ENCODE measurements at regions not wholly inside any gene's neighbourhood (a gene's known extent, or its start where the extent isn't known, plus 50 kb on each side); places are given as distances from the start of the nearest gene placed in this dataset.

DNA sequence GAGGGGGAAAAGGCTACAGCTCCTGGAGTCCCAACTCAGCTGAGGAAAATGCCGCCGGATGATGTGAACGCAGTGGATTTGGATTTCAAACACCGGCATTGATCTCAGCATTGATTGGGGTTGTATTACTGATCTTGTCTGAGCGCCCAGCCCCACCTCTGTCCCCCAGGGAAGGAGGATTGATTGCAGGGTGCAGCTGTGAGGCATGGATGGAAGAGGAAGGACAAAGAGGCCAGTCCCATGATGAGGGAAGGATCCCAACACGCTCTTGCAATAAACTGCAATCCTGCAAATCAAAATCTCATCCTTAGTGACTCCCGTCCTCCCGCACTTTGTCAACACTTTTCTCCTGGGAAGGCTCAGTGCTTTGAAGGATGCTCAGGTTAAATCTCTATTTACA, 242.3 kb upstream of the PROX1 start:
- in situ Hi-C loops (cut with HindIII; ENCODE audit: low sequenced_read_pairs): no loop called here
- no peak for DNase-seq (ENCODE audit: low read depth)
- no peak for TF ChIP-seq CTCF (IDR thresholded peaks at IDR 0.05; ENCODE audit: low read depth, low read length, missing control alignments)
- H3K4me3 ChIP-seq (ENCODE audit: low read depth, low read length): no peak overlapping the region

GRCh38 chr1:213749558-213749957, 238.2 kb upstream of the PROX1 start:
- no peak for TF ChIP-seq CTCF (IDR thresholded peaks at IDR 0.05; ENCODE audit: low read depth, low read length, missing control alignments)
- in situ Hi-C loops (cut with HindIII; ENCODE audit: low sequenced_read_pairs): no loop called here
- no peak overlapping the region for H3K4me3 ChIP-seq (ENCODE audit: low read depth, low read length)
- DNase-seq (ENCODE audit: low read depth): no peak

- no peak overlapping the region for H3K4me3 ChIP-seq (ENCODE audit: low read depth, low read length)
- in situ Hi-C loops (cut with HindIII; ENCODE audit: low sequenced_read_pairs): no loop called here
- no peak for TF ChIP-seq CTCF (IDR thresholded peaks at IDR 0.05; ENCODE audit: low read depth, low read length, missing control alignments)
- no peak for DNase-seq (ENCODE audit: low read depth)
Measured at GRCh38 chr1:213750231-213751063, 237.3 kb upstream of the PROX1 start.

DNA sequence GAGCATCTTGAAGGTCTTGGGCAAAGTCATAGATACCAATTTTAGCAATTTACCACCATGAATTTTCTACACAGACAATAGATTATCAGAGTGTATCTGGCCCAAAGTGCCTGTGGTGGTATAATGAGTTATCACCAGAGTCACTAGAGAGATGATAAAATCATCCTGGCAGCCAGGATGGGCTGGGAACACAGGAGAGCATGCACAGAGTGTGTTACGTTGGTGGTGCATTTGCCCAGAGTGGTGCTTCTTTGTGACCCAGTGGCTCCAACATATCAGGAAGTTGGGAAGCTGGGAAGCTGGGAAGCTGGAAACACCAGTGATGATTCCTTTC, 236.7 kb upstream of the PROX1 start:
- no peak overlapping the region for H3K4me3 ChIP-seq (ENCODE audit: low read depth, low read length)
- TF ChIP-seq CTCF (IDR thresholded peaks at IDR 0.05; ENCODE audit: low read depth, low read length, missing control alignments): no peak
- in situ Hi-C loops (cut with HindIII; ENCODE audit: low sequenced_read_pairs): no loop called here
- DNase-seq (ENCODE audit: low read depth): no peak

DNA sequence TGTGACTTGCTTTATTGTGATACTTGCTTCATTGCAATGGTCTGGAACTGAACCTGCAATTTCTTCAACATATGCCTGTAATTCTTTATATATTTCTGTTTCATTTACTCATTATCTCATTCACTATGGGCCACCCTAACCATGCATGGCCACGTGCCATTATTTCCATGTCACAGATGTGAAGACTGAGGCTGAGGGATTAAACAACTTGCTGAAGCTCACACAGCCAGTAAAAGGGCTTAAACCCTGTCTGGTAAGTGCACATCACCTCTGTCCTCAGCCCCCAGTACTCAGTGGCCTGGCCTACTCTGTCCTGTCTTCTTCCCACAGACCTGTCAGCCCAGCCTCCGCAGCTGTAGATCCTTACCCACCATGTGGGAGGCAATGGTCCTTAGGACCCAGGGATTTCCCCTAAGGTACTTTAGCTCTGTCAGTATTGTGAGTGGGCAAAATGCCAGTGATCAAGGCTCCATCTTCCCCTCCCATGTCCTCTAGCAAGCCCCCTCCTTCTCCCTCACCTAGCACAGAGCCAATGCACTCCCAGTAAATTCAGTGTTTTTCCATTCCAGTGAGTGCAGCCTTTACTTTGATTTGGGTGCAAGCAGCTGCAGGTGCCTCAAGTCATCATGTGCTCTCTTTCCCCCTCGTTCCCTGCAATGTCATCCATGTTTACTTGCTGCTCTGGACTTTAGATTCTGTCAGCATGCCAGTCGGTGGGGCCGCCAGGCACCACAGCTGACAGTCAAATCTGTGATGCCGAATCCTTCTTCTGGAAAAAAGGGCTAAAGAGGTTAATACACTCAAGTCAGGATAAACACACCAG, 228.2 kb upstream of the PROX1 start:
- no peak for TF ChIP-seq CTCF (IDR thresholded peaks at IDR 0.05; ENCODE audit: low read depth, low read length, missing control alignments)
- H3K4me3 ChIP-seq (ENCODE audit: low read depth, low read length): no peak overlapping the region
- in situ Hi-C loops (cut with HindIII; ENCODE audit: low sequenced_read_pairs): no loop called here
- DNase-seq (ENCODE audit: low read depth): no peak

DNA sequence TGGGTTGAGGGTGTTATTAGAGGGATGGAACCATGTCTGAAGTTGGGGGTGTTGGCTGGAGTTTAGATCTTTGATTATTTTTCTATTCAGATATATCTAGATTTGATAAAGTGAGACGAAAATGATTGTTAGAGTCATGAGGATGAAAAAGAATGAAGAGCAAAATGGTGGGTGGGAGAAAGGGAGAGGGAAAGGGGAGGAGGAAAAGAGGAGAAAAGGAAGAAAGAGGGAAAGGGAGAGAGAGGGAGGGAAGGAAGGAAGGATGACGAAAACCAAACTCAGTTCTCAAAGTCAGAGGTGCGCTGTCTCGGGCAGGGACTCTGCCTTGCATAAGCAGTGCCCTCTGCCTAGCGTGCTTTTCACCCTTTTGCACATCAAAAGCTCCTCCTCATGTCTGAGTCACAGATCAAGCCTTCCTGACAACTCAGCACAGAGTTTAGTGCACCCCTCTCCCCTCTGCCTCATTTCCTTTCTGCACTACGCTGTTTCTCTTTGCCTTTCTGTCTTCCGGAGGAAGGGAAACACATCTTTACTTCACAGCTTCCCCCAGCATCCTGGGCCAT, 225.8 kb upstream of the PROX1 start:
- no peak for TF ChIP-seq CTCF (IDR thresholded peaks at IDR 0.05; ENCODE audit: low read depth, low read length, missing control alignments)
- no peak overlapping the region for H3K4me3 ChIP-seq (ENCODE audit: low read depth, low read length)
- in situ Hi-C loops (cut with HindIII; ENCODE audit: low sequenced_read_pairs): no loop called here
- no peak for DNase-seq (ENCODE audit: low read depth)
